Fibroblast of mammary gland (primary cell): ENCODE measurements at regions not wholly inside any gene's neighbourhood (a gene's known extent, or its start where the extent isn't known, plus 50 kb on each side); places are given as distances from the start of the nearest gene placed in this dataset.

Experiments used
- DNase-seq: peaks from one replicate; pipeline ENCODE4 v3.0.0-alpha.2; 2010; ENCODE audit warnings: low read depth
- H3K4me3 ChIP-seq: 2 replicates; pipeline ENCODE4 v1.5.1; 2011; ENCODE audit warnings: low read depth, mild to moderate bottlenecking, low read length, moderate library complexity; ENCODE audit not compliant: control insufficient read depth
- TF ChIP-seq, protein P1 (sequence below): conservative IDR thresholded peaks from 2 replicates; pipeline ENCODE4 v1.5.1; 2011; ENCODE audit warnings: low read depth, low read length, inconsistent platforms; ENCODE audit not compliant: control insufficient read depth, insufficient read depth

DNA sequence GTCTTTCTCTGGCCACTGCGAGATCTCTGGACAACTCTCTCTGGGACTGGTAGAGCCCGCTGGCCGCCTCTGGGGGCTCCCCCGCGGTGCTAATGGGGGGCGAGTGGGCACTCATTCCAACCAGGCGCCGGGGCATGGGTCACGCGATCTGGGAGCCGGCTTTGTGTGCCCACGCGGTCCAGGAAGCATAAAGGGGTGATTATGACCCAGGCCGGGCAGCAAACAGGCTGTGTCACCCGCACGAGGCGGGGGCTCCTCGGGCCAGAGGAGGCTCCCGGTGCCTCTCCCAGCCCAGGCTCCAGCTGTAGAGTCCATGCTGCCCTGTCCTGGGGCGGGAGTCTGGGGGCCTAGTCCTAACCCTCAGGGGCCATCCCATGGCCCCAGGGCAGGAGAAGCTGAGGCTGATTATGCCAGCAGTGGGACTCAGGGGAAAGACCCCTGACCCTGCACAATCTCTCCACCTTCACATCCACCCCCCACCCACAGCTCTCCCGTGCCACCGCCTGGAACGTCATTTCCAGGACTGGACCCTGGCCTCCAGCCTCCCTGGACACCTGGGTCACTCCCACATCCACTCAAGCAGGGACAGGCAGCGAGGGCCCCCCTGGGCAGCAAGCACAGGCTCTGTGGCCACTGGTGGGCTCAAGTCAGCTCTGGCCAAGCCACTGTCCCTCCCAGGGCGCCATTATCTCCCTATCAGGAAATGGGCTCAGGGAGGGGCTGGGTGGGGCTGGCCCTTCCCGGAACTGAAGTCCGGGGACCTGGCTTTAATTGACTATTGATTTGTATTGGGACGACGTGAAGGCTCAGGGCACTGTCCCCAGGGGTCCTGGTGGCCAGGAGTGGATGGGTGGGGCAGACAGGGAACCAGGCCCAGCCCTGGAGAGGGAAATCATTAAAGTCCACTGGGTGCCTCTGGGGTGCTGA, 50.0 kb downstream of the PTPRS start:
- TF ChIP-seq, protein P1, sequence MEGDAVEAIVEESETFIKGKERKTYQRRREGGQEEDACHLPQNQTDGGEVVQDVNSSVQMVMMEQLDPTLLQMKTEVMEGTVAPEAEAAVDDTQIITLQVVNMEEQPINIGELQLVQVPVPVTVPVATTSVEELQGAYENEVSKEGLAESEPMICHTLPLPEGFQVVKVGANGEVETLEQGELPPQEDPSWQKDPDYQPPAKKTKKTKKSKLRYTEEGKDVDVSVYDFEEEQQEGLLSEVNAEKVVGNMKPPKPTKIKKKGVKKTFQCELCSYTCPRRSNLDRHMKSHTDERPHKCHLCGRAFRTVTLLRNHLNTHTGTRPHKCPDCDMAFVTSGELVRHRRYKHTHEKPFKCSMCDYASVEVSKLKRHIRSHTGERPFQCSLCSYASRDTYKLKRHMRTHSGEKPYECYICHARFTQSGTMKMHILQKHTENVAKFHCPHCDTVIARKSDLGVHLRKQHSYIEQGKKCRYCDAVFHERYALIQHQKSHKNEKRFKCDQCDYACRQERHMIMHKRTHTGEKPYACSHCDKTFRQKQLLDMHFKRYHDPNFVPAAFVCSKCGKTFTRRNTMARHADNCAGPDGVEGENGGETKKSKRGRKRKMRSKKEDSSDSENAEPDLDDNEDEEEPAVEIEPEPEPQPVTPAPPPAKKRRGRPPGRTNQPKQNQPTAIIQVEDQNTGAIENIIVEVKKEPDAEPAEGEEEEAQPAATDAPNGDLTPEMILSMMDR, result no peak
- no peak overlapping the region for H3K4me3 ChIP-seq
- no peak for DNase-seq

DNA sequence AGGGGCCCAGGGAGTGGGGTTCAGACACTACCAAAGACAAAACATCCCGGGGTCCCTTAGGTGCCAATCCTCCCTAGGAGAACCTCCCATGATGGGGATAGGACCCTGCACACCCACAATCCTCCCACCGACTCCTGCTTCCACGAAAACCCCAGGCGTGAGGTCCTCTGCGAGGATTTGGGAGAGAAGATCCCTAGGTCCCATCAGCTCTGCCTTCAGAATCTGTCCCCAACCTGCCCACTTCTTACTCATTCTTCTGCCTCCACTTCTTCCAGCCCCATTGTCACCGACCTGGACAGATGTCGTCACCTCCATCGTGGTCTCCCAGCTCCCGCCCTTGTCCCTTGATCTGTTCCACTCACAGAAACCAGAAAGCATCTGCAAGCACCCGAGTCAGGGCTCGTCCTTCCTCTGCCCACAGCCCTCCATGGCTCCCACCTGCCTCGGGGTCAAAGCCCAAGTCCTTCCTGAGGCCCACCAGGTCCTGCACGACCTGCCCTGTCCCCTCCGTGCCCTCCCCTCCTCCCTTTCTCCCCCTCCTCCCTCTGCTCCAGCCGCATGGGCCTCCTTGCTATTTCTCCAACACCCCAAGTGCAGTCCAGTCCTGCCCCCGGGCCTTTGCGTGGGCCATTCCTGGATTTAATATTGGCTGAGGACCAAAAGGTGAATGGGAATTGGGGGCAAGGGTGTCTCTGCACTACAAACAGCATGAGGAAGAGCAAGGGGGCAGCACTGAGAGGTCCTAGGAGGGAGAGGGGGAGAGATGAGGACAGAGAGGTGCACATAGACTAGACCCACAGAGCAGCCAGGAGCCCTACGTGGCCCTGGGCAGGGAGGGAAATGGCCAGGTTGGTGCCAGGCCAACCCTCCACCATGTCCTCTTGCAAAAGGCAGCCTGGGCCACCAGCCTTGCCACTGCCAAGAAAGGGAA, 51.3 kb downstream of the PTPRS start:
- no peak overlapping the region for H3K4me3 ChIP-seq
- TF ChIP-seq, protein P1, result no peak
- DNase-seq, result no peak

DNA sequence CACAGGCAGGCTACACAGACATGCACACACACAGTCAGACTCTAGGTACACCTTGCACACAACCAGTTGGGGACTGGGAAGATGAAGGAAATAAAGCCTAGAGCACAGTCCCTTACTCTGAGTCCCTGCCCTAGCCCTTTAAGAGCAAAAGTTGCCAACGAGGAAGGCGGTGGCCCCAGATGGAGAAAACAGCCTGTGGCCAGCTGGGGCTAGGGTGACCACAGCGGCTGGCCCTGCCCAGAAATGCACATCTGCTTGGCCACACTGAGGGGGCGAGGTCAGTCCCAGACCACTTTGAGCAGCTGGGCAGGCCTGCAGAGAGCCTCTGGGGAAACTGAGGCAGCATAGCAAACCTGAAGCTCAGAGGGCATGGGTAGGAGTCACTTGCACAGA, 52.3 kb downstream of the PTPRS start:
- TF ChIP-seq, protein P1, result no peak
- no peak overlapping the region for H3K4me3 ChIP-seq
- no peak for DNase-seq

DNA sequence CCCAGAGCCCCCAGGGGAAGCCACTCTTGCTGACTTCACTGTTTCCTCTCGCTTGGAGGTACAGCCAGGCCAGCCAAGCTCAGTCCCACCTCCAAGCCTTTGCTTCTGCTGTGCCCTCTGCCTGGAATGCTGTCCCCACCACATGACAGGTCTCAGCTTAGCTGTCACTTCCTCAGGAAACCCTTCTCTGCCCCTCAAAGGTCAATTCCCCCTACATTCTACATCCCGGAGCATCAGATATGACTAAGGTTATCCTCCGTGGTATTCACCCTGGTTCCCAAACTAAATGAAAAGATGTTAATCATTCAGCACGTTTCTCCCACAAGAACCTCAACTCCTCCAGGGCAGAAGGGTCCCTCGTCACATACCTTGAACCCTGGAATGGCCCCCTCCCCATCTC, 53.5 kb downstream of the PTPRS start:
- TF ChIP-seq, protein P1, result no peak
- H3K4me3 ChIP-seq, result no peak overlapping the region
- DNase-seq, result no peak

DNA sequence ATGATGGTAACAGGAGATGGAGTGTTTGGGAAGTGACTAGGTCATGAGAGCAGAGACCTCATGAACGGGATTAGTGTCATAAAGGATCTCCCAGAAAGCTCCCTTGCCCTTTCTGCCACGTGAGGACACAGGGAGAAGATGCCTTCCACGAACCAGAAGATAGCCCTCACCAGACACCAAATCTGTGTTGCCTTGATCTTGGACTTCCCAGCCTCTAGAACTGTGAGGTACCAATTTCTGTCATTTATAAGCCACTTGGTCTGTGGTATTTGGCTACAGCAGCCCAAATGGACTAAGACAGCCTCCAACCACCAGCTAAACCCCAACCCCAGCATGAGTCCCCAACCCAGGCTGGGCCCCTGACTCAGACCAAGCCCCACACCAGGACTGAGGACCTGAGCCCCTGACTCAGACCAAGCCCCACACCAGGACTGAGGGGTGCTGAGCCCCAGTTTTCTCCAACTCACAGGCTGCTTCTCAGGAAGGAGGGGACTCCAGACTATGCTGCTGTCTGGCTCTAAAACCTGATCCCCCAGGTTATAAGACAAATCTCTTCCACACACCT, 54.1 kb downstream of the PTPRS start:
- DNase-seq, result no peak
- TF ChIP-seq, protein P1, result no peak
- H3K4me3 ChIP-seq, result no peak overlapping the region

DNA sequence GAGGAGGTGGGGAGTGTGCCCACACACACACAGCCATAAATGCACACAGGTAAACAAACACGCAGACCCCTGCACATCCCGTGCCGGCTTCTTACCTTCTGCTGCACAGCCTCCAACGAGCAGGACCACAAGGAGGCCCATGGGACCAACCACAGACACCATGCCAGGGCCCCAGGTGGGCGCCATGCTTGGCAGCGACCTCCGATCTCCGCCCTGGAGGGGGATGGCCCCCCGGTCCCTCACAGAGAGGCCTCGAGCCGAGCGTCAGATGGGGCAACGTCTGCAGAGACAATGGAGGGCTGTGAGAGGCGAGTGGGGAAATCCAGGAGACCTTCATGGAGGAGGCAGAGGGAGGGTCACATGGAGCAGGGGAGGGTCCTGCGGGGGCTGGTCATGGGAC, 54.7 kb downstream of the PTPRS start:
- no peak overlapping the region for H3K4me3 ChIP-seq
- TF ChIP-seq, protein P1, result no peak
- no peak for DNase-seq
